Stimulated activated CD4-positive, alpha-beta T cell treated with anti-CD3 and anti-CD28 coated beads, Interleukin-15, amount 100 ng/mL, for 1 hour (primary cell): ENCODE measurements at regions not wholly inside any gene's neighbourhood (a gene's known extent, or its start where the extent isn't known, plus 50 kb on each side); places are given as distances from the start of the nearest gene placed in this dataset.

Experiments used
- DNase-seq, 2 donors: peaks; one replicate each; pipeline ENCODE4 v3.0.0-alpha.2; 2020; ENCODE audit warnings: low read depth in 1 of 2, low spot score in 1 of 2

DNA sequence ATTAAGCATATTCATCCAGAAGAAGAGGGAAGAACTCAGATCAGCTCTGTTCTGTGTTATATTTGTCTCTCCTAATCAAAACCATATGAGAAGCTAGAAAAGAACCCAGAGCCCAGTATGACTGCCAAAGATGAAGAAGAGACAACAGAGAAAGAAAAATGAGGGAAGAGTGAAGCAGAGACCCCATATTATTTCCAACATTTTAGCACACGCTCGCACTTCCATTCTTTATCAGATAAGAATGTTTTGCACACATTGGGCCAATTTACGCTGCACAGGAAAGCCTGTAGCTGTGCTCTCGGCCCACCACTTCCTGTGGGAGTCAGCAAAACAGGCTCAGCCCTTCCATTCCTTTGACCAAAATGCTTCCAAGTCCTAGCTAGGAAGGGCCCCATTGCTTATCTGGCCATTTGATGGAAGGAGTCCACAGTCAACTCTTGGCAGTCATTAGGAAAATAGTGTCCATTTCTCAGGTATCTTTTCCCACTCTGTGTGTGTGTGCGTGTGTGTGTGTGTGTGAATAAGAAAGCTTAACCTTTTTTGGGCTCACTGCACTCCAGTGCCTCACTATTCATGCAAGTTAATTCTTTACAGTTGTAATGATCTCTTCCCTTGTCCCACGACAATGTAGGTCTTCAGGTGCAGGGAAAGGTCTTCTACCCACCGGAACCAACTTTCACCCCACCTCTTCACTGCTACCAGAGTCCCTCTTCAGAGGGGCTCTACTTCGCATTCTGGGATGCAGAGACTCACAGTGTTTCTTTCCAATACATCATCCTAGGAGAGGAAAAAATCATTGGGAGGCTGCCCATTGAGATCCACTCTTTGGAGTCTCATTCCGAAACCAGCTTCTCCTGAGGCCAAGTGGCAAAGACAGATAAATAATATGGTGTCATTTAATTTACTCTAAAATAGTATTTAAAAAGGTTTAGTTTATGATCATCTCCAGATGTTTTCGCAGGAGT, 237.5 kb downstream of the COG6 start:
- DNase-seq = peak in 1 of 2 donors; percentile 3

DNA sequence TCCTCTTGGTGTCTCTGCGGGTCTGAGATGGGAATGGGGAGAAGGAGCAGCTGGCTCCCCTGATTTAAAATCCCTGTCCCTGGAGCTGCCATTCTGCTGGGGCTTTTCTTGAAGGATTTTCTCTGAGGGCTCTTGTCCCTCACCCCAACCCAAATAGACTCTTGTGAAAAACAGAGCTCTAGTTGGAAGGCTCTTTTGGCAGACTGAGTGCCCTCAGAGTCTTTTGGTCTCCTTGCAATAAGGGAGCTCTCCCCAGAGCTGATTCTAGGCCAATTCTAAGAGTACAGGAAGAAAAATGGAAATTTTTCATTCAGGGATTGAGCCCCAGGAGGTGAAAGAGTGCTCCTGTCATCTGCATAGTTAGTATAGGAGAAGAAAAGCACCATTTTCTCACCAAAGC, 238.3 kb downstream of the COG6 start:
- no peak for DNase-seq

DNA sequence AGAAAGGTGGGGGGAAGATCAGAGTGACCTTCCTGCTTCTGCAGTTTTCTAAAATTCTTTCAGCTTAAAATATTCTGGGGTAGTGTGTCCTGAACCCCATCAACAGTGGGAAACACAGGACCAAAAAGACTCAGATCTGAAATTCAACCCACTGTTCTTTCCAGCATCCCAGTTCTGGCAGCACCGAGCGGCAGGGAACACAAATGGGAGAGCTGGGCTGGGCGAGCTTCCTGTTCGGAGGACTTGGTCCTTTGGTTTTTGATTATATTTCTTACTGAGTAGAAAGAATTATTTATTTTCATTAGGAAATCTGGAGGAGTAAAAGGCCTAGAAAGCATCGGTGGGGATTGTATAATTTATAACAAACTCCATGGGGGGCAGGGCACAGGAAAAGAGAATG, 239.1 kb downstream of the COG6 start:
- DNase-seq = no peak

- DNase-seq = no peak
Measured at GRCh38 chr13:39895254-39895653, 239.8 kb downstream of the COG6 start.

GRCh38 chr13:39897636-39898035, 242.2 kb downstream of the COG6 start:
- no peak for DNase-seq

DNA sequence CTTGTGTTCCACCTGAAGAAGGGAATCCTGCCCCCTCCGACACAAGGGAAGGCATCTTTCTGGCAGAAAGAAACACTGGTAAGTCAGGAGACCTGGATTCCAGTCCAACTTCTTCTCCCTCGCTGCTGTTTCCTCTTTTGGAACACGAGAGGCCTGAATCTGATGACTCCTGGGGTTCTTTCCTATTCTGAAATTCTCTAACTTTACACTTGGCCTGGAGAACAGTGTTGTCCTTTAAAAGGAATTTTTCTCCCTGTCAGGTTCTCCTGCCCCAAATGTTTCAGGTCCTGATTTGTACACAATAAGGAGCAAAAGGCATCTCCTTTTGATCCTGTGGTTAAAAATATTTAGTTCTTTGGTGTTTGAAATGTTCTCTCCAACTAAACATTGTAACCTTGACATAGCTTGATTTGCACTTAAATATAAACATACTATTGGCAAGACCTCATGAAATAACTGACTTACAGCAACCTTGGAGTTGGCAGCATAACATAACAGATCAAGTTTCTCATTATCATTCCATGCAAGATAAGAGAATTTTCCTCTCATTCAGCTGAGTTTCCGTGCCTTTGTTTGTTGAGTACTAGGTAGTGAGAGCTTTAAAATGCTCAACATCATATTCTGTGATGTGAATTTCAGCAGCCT, 244.8 kb downstream of the COG6 start:
- DNase-seq = no peak

- no peak for DNase-seq
Measured at GRCh38 chr13:39904959-39905358, 249.5 kb downstream of the COG6 start.

- no peak for DNase-seq
Measured at GRCh38 chr13:39909634-39910033, 254.2 kb downstream of the COG6 start.

DNA sequence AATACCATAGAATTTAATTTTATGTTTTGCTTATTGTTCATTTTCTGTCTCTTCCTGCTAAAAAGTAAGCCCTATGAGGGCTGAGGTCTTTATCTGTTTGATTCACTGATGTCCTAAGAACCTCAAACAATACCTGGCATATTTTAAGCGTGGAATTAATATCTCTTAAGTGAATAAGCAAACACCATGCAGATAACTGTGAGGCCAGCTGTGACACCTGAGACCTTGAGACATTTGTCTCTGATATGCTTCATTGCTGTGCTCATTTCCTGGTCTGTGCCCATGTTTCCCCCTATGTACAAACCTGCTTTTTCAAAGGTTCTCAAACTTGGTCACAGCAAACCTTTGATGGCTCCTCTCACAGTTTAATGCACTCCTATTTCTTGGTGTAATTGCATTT, 254.6 kb downstream of the COG6 start:
- no peak for DNase-seq

DNA sequence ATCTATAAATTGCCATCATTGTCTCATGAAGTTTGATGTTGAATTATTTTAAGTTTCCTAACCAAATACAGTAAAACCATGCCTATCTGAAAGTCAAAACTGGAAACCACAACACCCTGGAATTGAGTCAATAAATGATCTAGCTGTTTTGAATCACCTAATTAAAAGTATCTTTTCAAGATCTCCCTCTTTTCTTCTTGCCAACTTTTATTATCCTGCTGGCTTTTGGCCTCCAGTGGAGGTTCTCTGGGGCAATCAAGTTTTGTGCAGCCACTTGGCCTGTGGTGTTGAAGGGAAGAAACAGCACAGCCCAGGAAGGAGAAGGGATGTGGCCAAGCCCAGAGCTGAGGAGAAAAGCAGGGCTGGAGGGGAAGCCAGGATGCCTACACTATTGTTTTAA, 255.4 kb downstream of the COG6 start:
- no peak for DNase-seq

DNA sequence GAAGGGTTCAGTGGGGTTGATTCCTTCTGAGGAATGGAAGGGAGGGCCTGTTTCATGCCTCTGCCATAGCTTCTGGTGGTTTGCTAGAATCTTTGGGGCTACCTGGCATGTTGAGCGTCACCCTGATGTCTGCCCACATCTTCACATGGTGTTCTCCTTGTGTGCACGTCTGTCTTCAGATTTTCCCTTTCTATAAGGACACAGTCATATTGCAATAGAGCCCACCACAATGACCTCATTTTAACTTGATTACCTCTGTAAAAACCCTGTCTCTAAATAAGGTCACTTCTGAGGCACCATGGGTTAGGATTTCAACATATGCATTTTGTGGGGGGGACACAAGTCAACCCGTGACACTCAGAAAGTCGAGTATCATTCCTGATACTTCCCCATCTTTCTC, 257.9 kb downstream of the COG6 start:
- no peak for DNase-seq

DNA sequence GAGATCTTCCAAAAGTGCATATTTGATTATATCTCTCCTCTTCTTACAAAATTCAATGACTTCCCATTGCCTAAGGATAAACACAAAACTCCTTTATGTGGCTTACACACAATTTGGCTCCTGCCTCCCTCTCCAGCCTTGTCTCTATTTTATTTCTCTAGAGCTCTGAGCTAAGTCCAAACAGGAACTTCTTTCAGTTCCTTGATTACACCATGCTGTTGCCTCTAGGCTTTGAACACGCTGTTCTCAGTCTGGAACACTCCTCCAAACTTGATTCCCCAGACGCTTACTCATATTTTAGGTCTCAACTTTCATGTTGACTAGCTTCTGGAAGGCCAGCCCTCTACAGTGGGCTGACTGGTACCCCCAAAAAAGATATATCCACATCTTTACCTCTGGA, 258.5 kb downstream of the COG6 start:
- no peak for DNase-seq

GRCh38 chr13:39915418-39915817, 260.0 kb downstream of the COG6 start:
- DNase-seq = no peak

DNA sequence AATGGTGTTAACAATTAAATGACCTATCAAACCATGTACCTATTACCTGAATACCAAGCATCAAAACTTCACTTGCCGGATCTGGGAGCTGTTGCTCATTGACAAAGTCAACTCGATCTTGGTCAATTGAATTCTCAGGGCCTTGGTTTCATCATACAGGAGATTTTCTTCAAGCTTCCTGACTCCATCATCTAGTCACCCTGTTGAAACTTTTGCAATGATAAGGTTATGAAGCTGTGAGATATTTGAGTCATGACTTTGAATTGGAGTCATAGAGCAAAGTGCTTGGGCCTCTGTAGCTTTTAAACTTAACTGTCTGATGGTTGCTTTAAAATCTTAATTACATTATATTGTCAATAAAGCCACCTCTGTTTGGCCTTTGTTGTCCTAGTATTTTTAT, 260.9 kb downstream of the COG6 start:
- DNase-seq = no peak

- no peak for DNase-seq
Measured at GRCh38 chr13:39918620-39919236, 263.3 kb downstream of the COG6 start.

- no peak for DNase-seq
Measured at GRCh38 chr13:39920613-39921012, 265.2 kb downstream of the COG6 start.

GRCh38 chr13:39926345-39926744, 270.9 kb downstream of the COG6 start:
- DNase-seq = no peak

- no peak for DNase-seq
Measured at GRCh38 chr13:39928261-39928660, 272.8 kb downstream of the COG6 start.

GRCh38 chr13:39929583-39929982, 274.1 kb downstream of the COG6 start:
- no peak for DNase-seq

- no peak for DNase-seq
Measured at GRCh38 chr13:39930060-39930459, 274.6 kb downstream of the COG6 start.

DNA sequence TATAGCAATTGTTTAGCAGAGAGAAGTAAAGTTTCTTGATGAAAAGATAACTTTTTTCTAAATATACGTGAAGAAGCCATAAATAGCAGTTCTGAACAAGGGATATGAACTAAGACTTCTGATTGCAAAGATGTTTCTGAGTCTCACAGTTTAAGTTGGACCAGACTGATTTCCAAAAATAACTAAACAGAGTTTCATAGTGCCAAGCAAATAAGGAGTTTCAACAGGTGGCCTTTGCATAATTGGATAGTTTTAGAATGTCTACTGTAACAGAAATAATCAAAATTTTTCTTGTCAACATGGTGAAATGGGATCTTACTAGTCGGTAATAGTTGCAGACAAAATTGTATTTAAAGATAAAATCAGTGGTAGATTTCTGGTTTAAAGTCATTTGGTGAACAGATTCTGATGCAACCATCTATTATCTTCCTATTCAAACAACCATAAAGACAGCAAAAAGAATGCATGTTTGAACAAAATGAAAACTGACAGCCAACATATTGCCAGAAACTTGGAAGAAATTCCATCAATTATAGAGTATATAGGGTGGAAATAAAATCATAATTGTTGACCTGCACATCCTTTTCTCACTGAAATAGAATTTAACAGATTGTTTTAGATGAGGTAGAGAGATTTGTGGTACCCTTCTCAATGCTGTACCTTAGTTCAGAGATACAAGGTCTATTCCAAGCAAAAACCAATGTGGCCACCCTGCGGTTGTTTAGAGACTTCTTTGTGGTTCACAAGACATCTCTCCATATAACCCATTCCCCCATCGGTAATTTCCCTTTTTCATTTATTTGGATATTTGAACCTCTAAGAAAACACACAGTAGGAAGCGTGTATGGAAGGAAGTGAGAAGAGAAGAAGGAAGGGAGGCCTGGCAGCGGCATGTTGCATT, 275.3 kb downstream of the COG6 start:
- no peak for DNase-seq
